GM18507 (cell line): ENCODE measurements at regions not wholly inside any gene's neighbourhood (a gene's known extent, or its start where the extent isn't known, plus 50 kb on each side); places are given as distances from the start of the nearest gene placed in this dataset.

Experiments
- DNase-seq: peaks from one replicate; pipeline ENCODE4 v3.0.0; 2011; ENCODE audit warnings: low read depth; ENCODE audit not compliant: insufficient read length; ENCODE audit errors: extremely low spot score
- FAIRE-seq: peaks from 2 replicates; lab custom pipeline; 2011; peaks lifted over from hg19 to GRCh38; lab: Jason Lieb, UNC

GRCh38 chr2:126771501-126772195 is 115.7 kb downstream of the GYPC start:
- DNase-seq (no peak), FAIRE-seq (no peak)

GRCh38 chr2:126774290-126774689 is 118.3 kb downstream of the GYPC start:
- no peak for FAIRE-seq

GRCh38 chr2:126774761-126775160 is 118.8 kb downstream of the GYPC start:
- DNase-seq = no peak
- FAIRE-seq = no peak

More at GRCh38 chr2:126774290-126774689, 118.3 kb downstream of the GYPC start:
- no peak for DNase-seq

GRCh38 chr2:126775300-126775985 is 119.5 kb downstream of the GYPC start:
- FAIRE-seq = no peak
- DNase-seq = no peak

GRCh38 chr2:126776255-126776654 is 120.3 kb downstream of the GYPC start:
- FAIRE-seq (no peak), DNase-seq (no peak)

- DNase-seq (peak; percentile 75), FAIRE-seq (peak; percentile 86)
Observed at GRCh38 chr2:126776692-126777619, 121.0 kb downstream of the GYPC start.

- FAIRE-seq = no peak
- DNase-seq = no peak
Observed at GRCh38 chr2:126777620-126777978, 121.1 kb upstream of the TEX51 start.

- DNase-seq = no peak
- no peak for FAIRE-seq
Observed at GRCh38 chr2:126778561-126779501, 119.9 kb upstream of the TEX51 start.

GRCh38 chr2:126781206-126781605 is 117.5 kb upstream of the TEX51 start:
- FAIRE-seq (no peak), DNase-seq (no peak)

GRCh38 chr2:126781806-126782205 is 116.9 kb upstream of the TEX51 start:
- FAIRE-seq = no peak
- DNase-seq = no peak

- FAIRE-seq = no peak
- DNase-seq = no peak
Observed at GRCh38 chr2:126782648-126783047, 116.0 kb upstream of the TEX51 start.

- no peak for DNase-seq
- FAIRE-seq = no peak
Observed at GRCh38 chr2:126783341-126783740, 115.3 kb upstream of the TEX51 start.

- no peak for DNase-seq
- no peak for FAIRE-seq
Observed at GRCh38 chr2:126784045-126784444, 114.6 kb upstream of the TEX51 start.

- DNase-seq = no peak
- no peak for FAIRE-seq
Observed at GRCh38 chr2:126784621-126785020, 114.1 kb upstream of the TEX51 start.

- no peak for FAIRE-seq
- DNase-seq = no peak
Observed at GRCh38 chr2:126785236-126785635, 113.5 kb upstream of the TEX51 start.

GRCh38 chr2:126785862-126786261 is 112.8 kb upstream of the TEX51 start:
- DNase-seq (no peak), FAIRE-seq (no peak)

- DNase-seq (no peak), FAIRE-seq (no peak)
Observed at GRCh38 chr2:126786765-126787164, 111.9 kb upstream of the TEX51 start.

- FAIRE-seq = no peak
- no peak for DNase-seq
Observed at GRCh38 chr2:126787289-126787688, 111.4 kb upstream of the TEX51 start.

- FAIRE-seq = no peak
- DNase-seq = no peak
Observed at GRCh38 chr2:126788113-126788512, 110.6 kb upstream of the TEX51 start.
